ENCODE measurements at regions not wholly inside any gene's neighbourhood (a gene's known extent, or its start where the extent isn't known, plus 50 kb on each side); places are given as distances from the start of the nearest gene placed in this dataset.
"Not testable (repeated sequence)": the region's sequence is repeated elsewhere in the genome, so short reads cannot be mapped to it uniquely, and the experiment has no call there.

DNA sequence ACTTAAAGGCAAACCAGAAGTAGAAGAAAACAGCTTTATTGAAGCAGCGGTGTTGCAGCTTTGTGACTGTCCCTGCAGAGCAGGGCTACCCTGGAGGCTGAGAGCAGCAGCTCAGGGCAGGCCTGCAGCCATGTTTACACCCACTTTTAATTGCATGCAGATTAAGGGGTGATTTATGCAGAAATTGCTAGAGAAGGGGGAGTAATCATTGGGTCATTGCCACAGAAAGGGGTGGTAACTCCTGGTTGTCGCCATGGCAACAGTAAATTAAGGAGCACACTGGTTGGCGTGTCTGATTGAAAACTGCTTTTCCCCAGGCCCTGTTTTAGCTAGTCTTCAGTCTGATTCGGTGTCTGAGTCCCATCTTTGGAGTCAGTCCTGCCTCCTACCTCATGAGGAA, 195.4 kb upstream of the HDAC4 start:
- TF ChIP-seq, protein P1, sequence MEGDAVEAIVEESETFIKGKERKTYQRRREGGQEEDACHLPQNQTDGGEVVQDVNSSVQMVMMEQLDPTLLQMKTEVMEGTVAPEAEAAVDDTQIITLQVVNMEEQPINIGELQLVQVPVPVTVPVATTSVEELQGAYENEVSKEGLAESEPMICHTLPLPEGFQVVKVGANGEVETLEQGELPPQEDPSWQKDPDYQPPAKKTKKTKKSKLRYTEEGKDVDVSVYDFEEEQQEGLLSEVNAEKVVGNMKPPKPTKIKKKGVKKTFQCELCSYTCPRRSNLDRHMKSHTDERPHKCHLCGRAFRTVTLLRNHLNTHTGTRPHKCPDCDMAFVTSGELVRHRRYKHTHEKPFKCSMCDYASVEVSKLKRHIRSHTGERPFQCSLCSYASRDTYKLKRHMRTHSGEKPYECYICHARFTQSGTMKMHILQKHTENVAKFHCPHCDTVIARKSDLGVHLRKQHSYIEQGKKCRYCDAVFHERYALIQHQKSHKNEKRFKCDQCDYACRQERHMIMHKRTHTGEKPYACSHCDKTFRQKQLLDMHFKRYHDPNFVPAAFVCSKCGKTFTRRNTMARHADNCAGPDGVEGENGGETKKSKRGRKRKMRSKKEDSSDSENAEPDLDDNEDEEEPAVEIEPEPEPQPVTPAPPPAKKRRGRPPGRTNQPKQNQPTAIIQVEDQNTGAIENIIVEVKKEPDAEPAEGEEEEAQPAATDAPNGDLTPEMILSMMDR (IDR thresholded peaks at IDR 0.05; ENCODE audit: insufficient read depth, low read depth, low read length, missing control alignments) = no peak
- DNase-seq (ENCODE audit: low read depth) = no peak
- H3K4me3 ChIP-seq (ENCODE audit: low read length) = no peak overlapping the region

DNA sequence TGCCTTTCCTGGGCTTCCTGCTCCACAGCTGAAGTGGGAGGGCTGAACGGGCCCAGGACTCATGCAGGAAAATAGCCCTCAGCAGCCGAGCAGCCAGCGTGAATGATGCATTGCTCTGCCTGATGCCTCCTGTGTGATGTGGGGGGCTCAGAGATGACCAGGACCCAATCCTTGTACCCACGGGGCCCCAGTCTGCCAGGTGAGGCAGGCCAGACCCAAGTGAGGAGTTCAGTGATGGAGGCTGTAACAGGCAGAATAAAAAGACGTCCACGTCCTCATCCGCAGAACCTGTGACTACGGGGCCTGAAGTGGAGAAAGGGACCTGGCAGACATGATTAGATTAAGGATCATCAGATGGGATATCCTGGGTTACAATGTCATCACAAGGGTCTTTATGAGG, 194.9 kb upstream of the HDAC4 start:
- DNase-seq (ENCODE audit: low read depth) = no peak
- H3K4me3 ChIP-seq (ENCODE audit: low read length) = no peak overlapping the region
- TF ChIP-seq, protein P1 (IDR thresholded peaks at IDR 0.05; ENCODE audit: insufficient read depth, low read depth, low read length, missing control alignments) = no peak

GRCh38 chr2:239594772-239595608, 194.2 kb upstream of the HDAC4 start:
- DNase-seq (ENCODE audit: low read depth) = no peak
- H3K4me3 ChIP-seq (ENCODE audit: low read length) = no peak overlapping the region
- TF ChIP-seq, protein P1 (IDR thresholded peaks at IDR 0.05; ENCODE audit: insufficient read depth, low read depth, low read length, missing control alignments) = no peak

GRCh38 chr2:239594019-239594771, 193.4 kb upstream of the HDAC4 start:
- H3K4me3 ChIP-seq (ENCODE audit: low read length) = no peak overlapping the region
- DNase-seq (ENCODE audit: low read depth) = no peak
- TF ChIP-seq, protein P1 (IDR thresholded peaks at IDR 0.05; ENCODE audit: insufficient read depth, low read depth, low read length, missing control alignments) = no peak

- TF ChIP-seq, protein P1 (IDR thresholded peaks at IDR 0.05; ENCODE audit: insufficient read depth, low read depth, low read length, missing control alignments) = no peak
- H3K4me3 ChIP-seq (ENCODE audit: low read length) = no peak overlapping the region
- DNase-seq (ENCODE audit: low read depth) = no peak
These were observed 192.6 kb upstream of the HDAC4 start for GRCh38 chr2:239593455-239593854.

- not testable (repeated sequence) for H3K4me3 ChIP-seq (ENCODE audit: low read length); DNase-seq (ENCODE audit: low read depth)
These were observed 191.9 kb upstream of the HDAC4 start for GRCh38 chr2:239592629-239593290.
